NCI-H1436 treated with DMSO at 0.1 percent for 48 hours (cell line): ENCODE measurements at regions not wholly inside any gene's neighbourhood (a gene's known extent, or its start where the extent isn't known, plus 50 kb on each side); places are given as distances from the start of the nearest gene placed in this dataset.

ENCODE experiments used
- DNase-seq: peaks from one replicate; lab custom pipeline; 2025; lab: John Stamatoyannopoulos, UW

DNA sequence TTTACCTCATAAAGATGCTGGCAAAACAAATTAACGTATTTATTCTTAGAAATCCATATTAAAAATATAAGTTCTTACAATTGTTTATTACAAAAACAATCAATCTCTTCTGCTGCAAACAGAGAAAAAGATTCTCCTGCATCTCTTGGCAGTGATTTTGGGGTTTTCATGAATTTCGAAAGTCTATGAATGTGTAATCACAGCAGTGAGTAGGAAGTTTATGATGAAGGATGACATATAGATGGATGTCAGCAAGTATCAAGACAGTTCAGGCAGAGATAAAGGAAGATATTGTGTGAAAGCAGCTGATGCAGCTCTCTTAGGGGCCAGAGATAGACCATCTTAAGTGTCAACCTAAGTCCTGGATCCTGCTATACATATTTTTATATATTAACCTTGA, 196.9 kb upstream of the BANK1 start:
- no peak for DNase-seq

DNA sequence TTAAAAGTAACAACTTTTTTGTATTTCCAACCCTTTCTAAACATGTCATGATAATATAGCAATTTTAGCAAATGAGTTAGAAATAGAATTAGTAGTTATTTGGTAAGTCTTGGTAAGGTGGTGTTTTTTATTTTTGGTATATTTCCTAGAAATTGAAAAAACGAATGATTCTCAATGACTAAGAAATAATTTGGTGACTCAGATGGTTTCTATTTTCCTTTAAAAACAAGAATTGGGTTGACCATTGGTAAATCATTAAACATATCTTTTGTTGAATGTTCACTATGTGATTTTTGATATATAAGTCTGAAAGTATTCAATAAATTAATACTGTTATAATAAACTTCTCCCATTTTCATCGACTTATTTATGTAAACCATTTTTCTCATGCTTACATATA, 206.2 kb upstream of the BANK1 start:
- DNase-seq: no peak

GRCh38 chr4:101563126-101563525, 215.8 kb upstream of the PPP3CA start:
- DNase-seq: no peak

GRCh38 chr4:101556842-101557241, 209.5 kb upstream of the PPP3CA start:
- DNase-seq: no peak

DNA sequence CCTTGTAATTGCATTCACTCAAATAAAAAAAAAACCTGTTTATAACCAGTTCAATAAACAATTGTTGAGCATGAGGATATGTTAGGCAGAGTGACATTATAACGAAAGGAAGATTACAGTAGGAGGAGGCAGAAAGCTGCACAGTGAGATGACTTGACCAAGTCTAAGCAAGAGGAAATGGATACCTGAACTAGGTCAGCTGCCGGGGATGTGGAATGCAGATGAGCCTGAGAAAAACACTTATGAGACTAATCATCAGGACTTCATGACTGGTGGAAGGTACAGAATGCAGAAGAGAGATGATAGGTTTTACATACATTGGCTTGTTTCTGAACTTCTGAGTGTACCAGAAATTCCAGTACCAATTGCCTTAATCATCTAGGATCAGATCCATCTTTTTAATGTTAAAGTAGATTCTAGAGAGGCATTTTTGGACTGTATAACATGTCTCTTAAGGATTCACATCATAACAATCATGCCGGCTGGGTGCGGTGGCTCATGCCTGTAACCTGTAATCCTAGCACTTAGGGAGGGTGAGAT, 208.1 kb upstream of the PPP3CA start:
- no peak for DNase-seq

DNA sequence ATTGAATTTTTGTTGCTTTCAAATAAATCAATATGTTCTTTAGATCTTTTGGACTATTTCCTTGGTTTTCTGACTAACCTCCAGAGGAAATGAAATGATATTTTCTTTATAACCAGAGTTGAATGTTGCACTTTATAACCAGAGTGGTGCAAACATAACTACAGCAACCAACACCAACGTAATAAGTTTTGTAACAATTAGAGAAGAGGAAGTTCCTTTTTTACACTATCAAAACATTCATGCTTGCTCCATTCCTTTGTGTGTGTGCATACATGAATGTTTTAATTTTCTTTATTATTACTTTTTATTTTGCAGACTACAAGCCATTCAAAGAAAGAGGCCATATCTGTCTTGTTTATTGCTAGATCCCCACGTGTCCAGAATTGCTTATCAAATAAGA, 193.0 kb upstream of the PPP3CA start:
- DNase-seq: no peak

- DNase-seq: no peak
Measured at GRCh38 chr4:101528526-101528925, 181.2 kb upstream of the PPP3CA start.

DNA sequence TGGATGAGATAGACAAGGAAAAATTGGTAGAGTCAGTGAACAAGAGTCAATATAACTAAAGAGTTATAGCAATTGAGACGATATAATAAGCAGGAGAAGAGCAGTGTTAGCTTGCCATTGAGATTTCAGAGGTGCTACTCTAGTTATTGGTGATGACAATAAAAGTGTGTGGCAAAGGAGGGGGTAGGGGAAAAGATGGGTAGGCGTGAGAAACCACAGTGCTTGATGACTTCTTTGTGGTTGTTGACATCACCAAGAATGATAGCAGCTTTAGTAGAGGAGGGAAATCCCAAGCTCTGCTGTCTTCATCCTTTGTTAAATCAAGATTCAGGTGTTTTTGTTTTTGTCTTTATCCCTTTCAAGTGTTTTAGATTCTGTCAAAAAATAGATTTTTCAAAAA, 179.9 kb upstream of the PPP3CA start:
- no peak for DNase-seq

DNA sequence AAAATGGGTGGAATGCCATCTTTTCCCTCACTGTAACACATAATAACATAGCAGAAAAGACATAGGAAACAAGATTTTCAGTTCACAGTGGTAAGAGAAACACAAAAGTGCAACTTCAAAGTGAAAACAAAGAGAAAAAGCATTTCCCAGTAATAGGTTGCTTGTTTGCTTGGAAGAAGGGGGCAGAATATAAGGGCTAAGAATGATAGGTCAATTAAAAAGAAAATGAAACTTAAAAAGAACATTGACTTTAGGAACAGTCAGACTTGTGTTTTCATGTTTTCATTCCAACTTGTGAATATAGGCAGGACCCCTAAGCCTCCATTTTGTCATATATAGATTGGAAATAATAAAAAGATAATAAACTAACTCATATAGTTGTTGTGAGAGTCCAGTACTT, 168.2 kb upstream of the PPP3CA start:
- no peak for DNase-seq

DNA sequence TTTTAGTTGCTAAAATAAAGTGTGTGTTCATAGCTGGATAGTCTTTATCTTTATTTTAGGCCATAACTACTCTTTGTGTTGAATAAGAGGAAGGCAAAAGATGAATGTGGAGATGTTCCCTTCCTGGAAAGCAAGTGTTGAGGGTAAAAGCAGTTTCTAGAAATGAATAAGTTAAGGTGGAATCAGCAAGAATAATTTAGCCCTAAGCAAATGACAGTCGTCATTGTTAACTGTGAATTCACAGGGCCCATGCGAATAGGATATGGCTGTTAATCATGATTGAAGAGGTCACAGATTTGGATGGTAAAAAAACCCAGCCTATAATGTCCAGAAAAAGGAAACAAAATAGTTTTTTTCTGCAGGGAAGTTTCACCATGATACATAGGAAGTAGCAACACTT, 167.8 kb upstream of the PPP3CA start:
- no peak for DNase-seq

- DNase-seq: no peak
Measured at GRCh38 chr4:101512416-101512815, 165.1 kb upstream of the PPP3CA start.

DNA sequence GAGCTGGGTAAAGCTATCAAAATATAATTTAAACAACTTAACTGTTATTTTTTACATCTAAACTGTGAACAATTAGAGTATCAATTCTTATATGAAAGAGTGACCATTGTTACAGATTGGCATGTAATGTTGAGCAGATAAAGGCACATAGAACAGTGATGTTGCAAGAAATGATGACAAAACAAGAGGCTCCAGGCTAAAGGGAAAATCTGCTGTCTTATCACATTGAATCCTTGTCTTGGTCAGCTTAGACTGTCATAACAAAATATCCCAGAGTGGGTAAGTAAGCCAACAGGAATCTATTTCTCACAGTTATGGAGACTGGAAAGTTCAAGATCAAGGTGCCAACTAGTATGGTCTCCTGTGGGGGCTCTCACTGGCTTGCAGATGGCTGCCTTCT, 154.1 kb upstream of the PPP3CA start:
- DNase-seq: no peak

GRCh38 chr4:101500742-101501141, 153.4 kb upstream of the PPP3CA start:
- DNase-seq: no peak

GRCh38 chr4:101475246-101475645, 127.9 kb upstream of the PPP3CA start:
- no peak for DNase-seq

DNA sequence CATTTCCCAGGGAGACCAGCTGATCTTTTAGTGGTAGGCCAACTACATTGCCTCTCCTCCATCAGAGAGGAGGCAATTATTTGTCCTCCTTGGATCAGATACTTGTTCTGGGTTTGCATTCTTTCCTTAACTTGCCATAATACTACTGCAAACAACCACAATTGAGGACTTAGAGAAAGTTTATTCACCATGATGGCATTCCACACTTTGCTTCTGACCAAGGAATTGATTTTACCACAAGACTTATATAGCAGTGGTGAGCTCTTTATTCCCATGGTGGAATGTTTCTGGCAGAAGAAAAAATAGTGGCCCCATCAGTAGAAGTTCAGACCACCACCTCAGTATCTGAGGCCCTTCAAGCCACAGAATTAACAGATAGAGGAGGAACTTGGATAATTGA, 123.9 kb upstream of the PPP3CA start:
- DNase-seq: no peak

DNA sequence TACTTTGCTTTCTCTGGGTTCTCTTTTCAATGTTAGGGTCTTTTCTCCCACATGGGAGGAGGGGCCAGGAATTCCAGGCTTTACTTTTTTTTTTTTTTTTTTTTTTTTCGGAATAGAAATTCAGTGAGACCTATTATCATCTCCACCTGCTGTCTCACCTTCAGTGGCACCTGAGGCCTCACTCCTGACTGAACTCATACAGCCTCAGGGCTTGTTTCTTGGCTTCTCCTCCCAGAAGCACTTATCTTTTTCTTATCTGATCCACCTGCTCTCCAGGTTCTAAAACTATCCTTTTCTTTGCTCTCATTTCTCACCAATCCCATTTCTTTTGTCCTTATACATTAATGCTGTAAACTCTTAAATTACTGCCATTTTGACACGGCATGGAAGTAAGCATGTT, 117.3 kb upstream of the PPP3CA start:
- no peak for DNase-seq

DNA sequence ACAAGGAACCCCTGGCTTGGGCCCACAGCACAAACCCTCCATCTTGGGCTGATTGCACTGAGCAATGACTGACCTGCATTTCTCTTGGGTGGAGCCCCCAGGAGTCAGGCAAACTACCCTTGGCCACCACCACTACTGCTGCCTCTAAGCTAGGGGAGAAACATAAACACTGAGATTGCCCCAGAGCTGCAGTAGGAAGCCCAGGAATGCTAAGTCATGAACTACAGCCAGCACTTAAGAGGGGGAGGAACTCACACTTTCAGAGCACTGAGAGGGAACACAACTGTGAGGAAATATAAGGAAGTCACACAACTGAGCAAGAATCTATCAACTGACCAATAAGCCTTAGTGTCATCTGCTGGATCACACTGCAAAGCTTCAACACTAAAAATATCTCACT, 111.6 kb upstream of the PPP3CA start:
- no peak for DNase-seq

- no peak for DNase-seq
Measured at GRCh38 chr4:101458473-101458872, 111.1 kb upstream of the PPP3CA start.

DNA sequence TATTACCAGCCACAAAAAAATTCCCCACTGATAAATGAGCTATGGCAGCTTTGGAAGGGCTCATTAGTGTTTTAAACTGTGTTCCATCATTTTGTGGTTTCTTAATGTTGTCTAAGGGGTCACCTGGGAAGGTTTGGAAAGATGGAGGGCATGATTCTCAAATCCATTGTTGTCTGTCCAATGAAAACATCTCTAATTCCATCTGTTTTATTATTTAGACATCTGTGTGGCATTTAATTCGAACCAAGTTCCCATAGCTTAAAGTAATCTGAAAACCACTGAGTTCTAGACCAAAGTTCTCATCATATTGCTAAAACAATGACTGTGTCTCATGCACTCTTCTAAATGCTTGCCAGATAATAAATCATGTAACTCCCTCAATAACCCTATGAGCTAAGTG, 103.8 kb upstream of the PPP3CA start:
- DNase-seq: no peak

- no peak for DNase-seq
Measured at GRCh38 chr4:101441446-101441845, 94.1 kb upstream of the PPP3CA start.

GRCh38 chr4:101439926-101440325, 92.6 kb upstream of the PPP3CA start:
- no peak for DNase-seq

GRCh38 chr4:101421386-101421785, 74.1 kb upstream of the PPP3CA start:
- DNase-seq: no peak

- no peak for DNase-seq
Measured at GRCh38 chr4:101420661-101421060, 73.3 kb upstream of the PPP3CA start.

DNA sequence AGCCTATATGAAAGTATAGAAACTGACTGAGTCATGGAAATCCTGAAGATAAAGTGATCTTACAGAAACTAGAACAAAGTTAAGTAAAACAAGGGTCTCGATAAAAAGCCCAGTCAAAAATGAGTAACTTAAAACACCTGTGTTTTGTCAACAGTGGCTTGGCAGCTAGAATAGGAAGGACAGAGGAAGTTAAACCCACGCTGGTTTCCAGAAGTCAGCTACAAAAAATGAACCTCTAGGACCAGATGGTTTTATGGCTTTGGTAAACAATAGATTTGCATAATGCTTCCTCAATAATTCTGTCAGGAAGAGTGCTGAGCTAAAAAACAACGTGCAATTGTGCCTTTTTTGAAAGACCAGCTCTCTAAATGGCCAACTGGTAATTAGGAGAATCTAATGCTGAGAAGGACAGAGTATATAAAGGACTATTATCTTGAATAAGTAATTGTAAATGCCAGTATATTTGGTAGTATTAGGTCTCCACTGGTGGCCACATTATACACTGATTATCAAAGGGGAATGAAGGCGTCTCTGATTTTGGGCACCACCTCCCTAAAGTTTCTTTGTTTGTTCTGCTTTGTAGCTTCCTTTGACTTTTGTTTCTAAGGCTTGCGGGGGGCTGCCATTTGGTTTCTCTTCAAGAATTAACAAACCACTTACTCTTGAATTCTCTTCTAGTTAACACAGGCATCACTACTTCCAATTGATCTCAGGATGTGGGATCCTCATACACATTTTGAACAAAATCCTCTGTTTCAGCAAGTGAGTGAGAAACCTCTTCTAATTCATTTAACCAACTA, 72.2 kb upstream of the PPP3CA start:
- no peak for DNase-seq
